ENCODE measurements at regions not wholly inside any gene's neighbourhood (a gene's known extent, or its start where the extent isn't known, plus 50 kb on each side); places are given as distances from the start of the nearest gene placed in this dataset.

- Histone ChIP-seq H3K9me3 (ENCODE audit: control insufficient read depth in 2 of 2, insufficient read depth in 1 of 2, low read length in 1 of 2) (no peaks in the 10 kb centered on the region), H3K27ac (ENCODE audit: low read depth in 1 of 2, low read length in 1 of 2) (no peak overlapping the region), H3K36me3 (ENCODE audit: control insufficient read depth in 2 of 2, insufficient read depth in 2 of 2, low read length in 1 of 2) (no peaks in the 10 kb centered on the region), H3K4me3 (ENCODE audit: low read length in 2 of 2) (no peak overlapping the region), H3K4me1 (ENCODE audit: control insufficient read depth in 2 of 2, insufficient read depth in 2 of 2, low read length in 2 of 2) (no peaks in the 10 kb centered on the region), H3K27me3 (ENCODE audit: control insufficient read depth in 2 of 2, insufficient read depth in 1 of 2, low read length in 1 of 2) (no peaks in the 10 kb centered on the region)
- 96% methylated on average over 4 of the region's 4 CpGs for WGBS
- no peak for DNase-seq (ENCODE audit: low read depth in 6 of 9, low spot score in 9 of 9)
Observed at GRCh38 chr4:185862340-185862739, 50.3 kb upstream of the SORBS2 start.

GRCh38 chr4:185863946-185864345 is 52.0 kb upstream of the SORBS2 start:
- WGBS = 100% methylated on average over 1 of the region's 1 CpG
- Histone ChIP-seq H3K4me1 (ENCODE audit: control insufficient read depth in 2 of 2, insufficient read depth in 2 of 2, low read length in 2 of 2) (no peaks in the 10 kb centered on the region), H3K27ac (ENCODE audit: low read depth in 1 of 2, low read length in 1 of 2) (no peak overlapping the region)

GRCh38 chr4:185865901-185866328 is 53.9 kb upstream of the SORBS2 start:
- Histone ChIP-seq H3K9me3 (ENCODE audit: control insufficient read depth in 2 of 2, insufficient read depth in 1 of 2, low read length in 1 of 2) (no peaks in the 10 kb centered on the region), H3K27ac (ENCODE audit: low read depth in 1 of 2, low read length in 1 of 2) (no peak overlapping the region), H3K36me3 (ENCODE audit: control insufficient read depth in 2 of 2, insufficient read depth in 2 of 2, low read length in 1 of 2) (no peaks in the 10 kb centered on the region), H3K4me1 (ENCODE audit: control insufficient read depth in 2 of 2, insufficient read depth in 2 of 2, low read length in 2 of 2) (no peaks in the 10 kb centered on the region), H3K27me3 (ENCODE audit: control insufficient read depth in 2 of 2, insufficient read depth in 1 of 2, low read length in 1 of 2) (no peaks in the 10 kb centered on the region), H3K4me3 (ENCODE audit: low read length in 2 of 2) (no peak overlapping the region)
- no peak for DNase-seq (ENCODE audit: low read depth in 6 of 9, low spot score in 9 of 9)
- WGBS = 90% methylated on average over 4 of the region's 4 CpGs

More at GRCh38 chr4:185863946-185864345, 52.0 kb upstream of the SORBS2 start:
- no peaks in the 10 kb centered on the region for H3K27me3 ChIP-seq (ENCODE audit: control insufficient read depth in 2 of 2, insufficient read depth in 1 of 2, low read length in 1 of 2)
- H3K4me3 ChIP-seq (ENCODE audit: low read length in 2 of 2) = no peak overlapping the region
- no peaks in the 10 kb centered on the region for H3K36me3 ChIP-seq (ENCODE audit: control insufficient read depth in 2 of 2, insufficient read depth in 2 of 2, low read length in 1 of 2)
- DNase-seq (ENCODE audit: low read depth in 6 of 9, low spot score in 9 of 9) = no peak
- H3K9me3 ChIP-seq (ENCODE audit: control insufficient read depth in 2 of 2, insufficient read depth in 1 of 2, low read length in 1 of 2) = no peaks in the 10 kb centered on the region

GRCh38 chr4:185867770-185868169 is 55.8 kb upstream of the SORBS2 start:
- WGBS = 97% methylated on average over 3 of the region's 3 CpGs

GRCh38 chr4:185868983-185869382 is 57.0 kb upstream of the SORBS2 start:
- no peak for DNase-seq (ENCODE audit: low read depth in 6 of 9, low spot score in 9 of 9)
- no peaks in the 10 kb centered on the region for H3K9me3 ChIP-seq (ENCODE audit: control insufficient read depth in 2 of 2, insufficient read depth in 1 of 2, low read length in 1 of 2)
- H3K4me3 ChIP-seq (ENCODE audit: low read length in 2 of 2) = no peak overlapping the region
- H3K27ac ChIP-seq (ENCODE audit: low read depth in 1 of 2, low read length in 1 of 2) = no peak overlapping the region
- 95% methylated on average over 3 of the region's 3 CpGs for WGBS
- no peaks in the 10 kb centered on the region for H3K36me3 ChIP-seq (ENCODE audit: control insufficient read depth in 2 of 2, insufficient read depth in 2 of 2, low read length in 1 of 2)
- no peaks in the 10 kb centered on the region for H3K4me1 ChIP-seq (ENCODE audit: control insufficient read depth in 2 of 2, insufficient read depth in 2 of 2, low read length in 2 of 2)
- no peaks in the 10 kb centered on the region for H3K27me3 ChIP-seq (ENCODE audit: control insufficient read depth in 2 of 2, insufficient read depth in 1 of 2, low read length in 1 of 2)

More at GRCh38 chr4:185867770-185868169, 55.8 kb upstream of the SORBS2 start:
- no peaks in the 10 kb centered on the region for H3K36me3 ChIP-seq (ENCODE audit: control insufficient read depth in 2 of 2, insufficient read depth in 2 of 2, low read length in 1 of 2)
- no peak overlapping the region for H3K27ac ChIP-seq (ENCODE audit: low read depth in 1 of 2, low read length in 1 of 2)
- no peaks in the 10 kb centered on the region for H3K27me3 ChIP-seq (ENCODE audit: control insufficient read depth in 2 of 2, insufficient read depth in 1 of 2, low read length in 1 of 2)
- H3K4me3 ChIP-seq (ENCODE audit: low read length in 2 of 2) = no peak overlapping the region
- no peaks in the 10 kb centered on the region for H3K9me3 ChIP-seq (ENCODE audit: control insufficient read depth in 2 of 2, insufficient read depth in 1 of 2, low read length in 1 of 2)
- H3K4me1 ChIP-seq (ENCODE audit: control insufficient read depth in 2 of 2, insufficient read depth in 2 of 2, low read length in 2 of 2) = no peaks in the 10 kb centered on the region
- no peak for DNase-seq (ENCODE audit: low read depth in 6 of 9, low spot score in 9 of 9)

GRCh38 chr4:185869427-185869826 is 57.4 kb upstream of the SORBS2 start:
- Histone ChIP-seq H3K27ac (ENCODE audit: low read depth in 1 of 2, low read length in 1 of 2) (no peak overlapping the region), H3K4me1 (ENCODE audit: control insufficient read depth in 2 of 2, insufficient read depth in 2 of 2, low read length in 2 of 2) (no peaks in the 10 kb centered on the region), H3K4me3 (ENCODE audit: low read length in 2 of 2) (no peak overlapping the region), H3K36me3 (ENCODE audit: control insufficient read depth in 2 of 2, insufficient read depth in 2 of 2, low read length in 1 of 2) (no peaks in the 10 kb centered on the region), H3K9me3 (ENCODE audit: control insufficient read depth in 2 of 2, insufficient read depth in 1 of 2, low read length in 1 of 2) (no peaks in the 10 kb centered on the region), H3K27me3 (ENCODE audit: control insufficient read depth in 2 of 2, insufficient read depth in 1 of 2, low read length in 1 of 2) (no peaks in the 10 kb centered on the region)
- WGBS = 97% methylated on average over 2 of the region's 2 CpGs
- DNase-seq (ENCODE audit: low read depth in 6 of 9, low spot score in 9 of 9) = no peak

GRCh38 chr4:185870366-185870765 is 58.4 kb upstream of the SORBS2 start:
- H3K27me3 ChIP-seq (ENCODE audit: control insufficient read depth in 2 of 2, insufficient read depth in 1 of 2, low read length in 1 of 2) = no peaks in the 10 kb centered on the region
- no peak overlapping the region for H3K4me3 ChIP-seq (ENCODE audit: low read length in 2 of 2)
- H3K4me1 ChIP-seq (ENCODE audit: control insufficient read depth in 2 of 2, insufficient read depth in 2 of 2, low read length in 2 of 2) = no peaks in the 10 kb centered on the region
- WGBS = 89% methylated on average over 14 of the region's 14 CpGs
- no peaks in the 10 kb centered on the region for H3K9me3 ChIP-seq (ENCODE audit: control insufficient read depth in 2 of 2, insufficient read depth in 1 of 2, low read length in 1 of 2)
- H3K27ac ChIP-seq (ENCODE audit: low read depth in 1 of 2, low read length in 1 of 2) = no peak overlapping the region
- DNase-seq (ENCODE audit: low read depth in 6 of 9, low spot score in 9 of 9) = no peak
- no peaks in the 10 kb centered on the region for H3K36me3 ChIP-seq (ENCODE audit: control insufficient read depth in 2 of 2, insufficient read depth in 2 of 2, low read length in 1 of 2)

- 95% methylated on average over 7 of the region's 7 CpGs for WGBS
- no peak for DNase-seq (ENCODE audit: low read depth in 6 of 9, low spot score in 9 of 9)
- H3K4me3 ChIP-seq (ENCODE audit: low read length in 2 of 2) = no peak overlapping the region
- no peaks in the 10 kb centered on the region for H3K9me3 ChIP-seq (ENCODE audit: control insufficient read depth in 2 of 2, insufficient read depth in 1 of 2, low read length in 1 of 2)
- no peaks in the 10 kb centered on the region for H3K36me3 ChIP-seq (ENCODE audit: control insufficient read depth in 2 of 2, insufficient read depth in 2 of 2, low read length in 1 of 2)
- no peaks in the 10 kb centered on the region for H3K27me3 ChIP-seq (ENCODE audit: control insufficient read depth in 2 of 2, insufficient read depth in 1 of 2, low read length in 1 of 2)
- no peaks in the 10 kb centered on the region for H3K4me1 ChIP-seq (ENCODE audit: control insufficient read depth in 2 of 2, insufficient read depth in 2 of 2, low read length in 2 of 2)
- H3K27ac ChIP-seq (ENCODE audit: low read depth in 1 of 2, low read length in 1 of 2) = no peak overlapping the region
Observed at GRCh38 chr4:185872747-185873380, 60.9 kb upstream of the SORBS2 start.

- 93% methylated on average over 3 of the region's 3 CpGs for WGBS
- no peak overlapping the region for H3K27ac ChIP-seq (ENCODE audit: low read depth in 1 of 2, low read length in 1 of 2)
- H3K4me1 ChIP-seq (ENCODE audit: control insufficient read depth in 2 of 2, insufficient read depth in 2 of 2, low read length in 2 of 2) = no peaks in the 10 kb centered on the region
- H3K36me3 ChIP-seq (ENCODE audit: control insufficient read depth in 2 of 2, insufficient read depth in 2 of 2, low read length in 1 of 2) = no peaks in the 10 kb centered on the region
- no peaks in the 10 kb centered on the region for H3K27me3 ChIP-seq (ENCODE audit: control insufficient read depth in 2 of 2, insufficient read depth in 1 of 2, low read length in 1 of 2)
- H3K4me3 ChIP-seq (ENCODE audit: low read length in 2 of 2) = no peak overlapping the region
- no peaks in the 10 kb centered on the region for H3K9me3 ChIP-seq (ENCODE audit: control insufficient read depth in 2 of 2, insufficient read depth in 1 of 2, low read length in 1 of 2)
- DNase-seq (ENCODE audit: low read depth in 6 of 9, low spot score in 9 of 9) = no peak
Observed at GRCh38 chr4:185874516-185875230, 62.7 kb upstream of the SORBS2 start.

Data from thymus (tissue), 11 donors.